OCI-LY1 (cell line): ENCODE measurements at regions not wholly inside any gene's neighbourhood (a gene's known extent, or its start where the extent isn't known, plus 50 kb on each side); places are given as distances from the start of the nearest gene placed in this dataset.

ENCODE experiments used
- H2AFZ ChIP-seq: fragments of 200-600 bp; sonication (generic), shearing (Covaris generic); 2 replicates; pipeline ENCODE4 v1.6.0; 2014; ENCODE audit warnings: antibody characterized with exemption, mild to moderate bottlenecking, low read length
- H3F3A ChIP-seq: fragments of 200-600 bp; sonication (generic), shearing (Covaris generic); 2 replicates; pipeline ENCODE4 v1.6.0; 2014; ENCODE audit warnings: mild to moderate bottlenecking, antibody characterized with exemption, low read length, moderate library complexity; ENCODE audit not compliant: insufficient read depth
- H3K27ac ChIP-seq: fragments of 200-600 bp; sonication (generic); 2 replicates; pipeline ENCODE4 v1.5.1; 2014; ENCODE audit warnings: low read length, mixed run types, mild to moderate bottlenecking, low read depth; ENCODE audit not compliant: poor library complexity, severe bottlenecking
- H3K27me3 ChIP-seq: fragments of 200-600 bp; sonication (generic); 2 replicates; pipeline ENCODE4 v1.6.0; 2014; ENCODE audit warnings: antibody characterized with exemption, mild to moderate bottlenecking, low read length, moderate library complexity; ENCODE audit not compliant: insufficient read depth
- H3K36me3 ChIP-seq: fragments of 200-600 bp; sonication (generic); 2 replicates; pipeline ENCODE4 v1.6.1; 2014; ENCODE audit warnings: mild to moderate bottlenecking, antibody characterized with exemption, low read length, moderate library complexity, mixed read lengths; ENCODE audit not compliant: insufficient read depth
- H3K4me1 ChIP-seq: fragments of 200-600 bp; sonication (generic); 2 replicates; pipeline ENCODE4 v1.5.1; 2014; ENCODE audit warnings: mild to moderate bottlenecking, low read length, moderate library complexity; ENCODE audit not compliant: insufficient read depth, severe bottlenecking
- H3K4me2 ChIP-seq: fragments of 200-600 bp; sonication (generic), shearing (Covaris generic); 2 replicates; pipeline ENCODE4 v1.6.1; 2014; ENCODE audit warnings: low read length
- H3K4me3 ChIP-seq: fragments of 200-600 bp; sonication (generic); 2 replicates; pipeline ENCODE4 v1.5.1; 2014; ENCODE audit warnings: low read length, low read depth, mild to moderate bottlenecking, mixed read lengths; ENCODE audit not compliant: poor library complexity, severe bottlenecking
- H3K79me2 ChIP-seq: fragments of 200-600 bp; shearing (Covaris generic); 2 replicates; pipeline ENCODE4 v1.6.1; 2016; ENCODE audit warnings: mixed run types, low read length, mixed read lengths; ENCODE audit not compliant: insufficient read depth
- H3K9ac ChIP-seq: fragments of 200-600 bp; sonication (generic), shearing (Covaris generic); 2 replicates; pipeline ENCODE4 v1.6.1; 2014; ENCODE audit warnings: mild to moderate bottlenecking, low read length, mixed read lengths
- H3K9me2 ChIP-seq: fragments of 200-600 bp; sonication (generic), shearing (Covaris generic); 2 replicates; pipeline ENCODE4 v1.6.1; 2014; ENCODE audit warnings: low read depth, mild to moderate bottlenecking, low read length, mixed read lengths
- H3K9me3 ChIP-seq: fragments of 200-600 bp; shearing (Covaris generic); 2 replicates; pipeline ENCODE4 v1.6.1; 2014; ENCODE audit warnings: low read length, mixed read lengths
- H4K20me1 ChIP-seq: fragments of 200-600 bp; sonication (generic), shearing (Covaris generic); 2 replicates; pipeline ENCODE4 v1.6.0; 2016; ENCODE audit warnings: mild to moderate bottlenecking, low read length; ENCODE audit not compliant: insufficient read depth
- EZH2 ChIP-seq: fragments of 200-600 bp; sonication (generic), shearing (Covaris generic); IDR thresholded peaks from 2 replicates; pipeline ENCODE4 v1.8.0; 2017; ENCODE audit warnings: borderline replicate concordance, mixed run types, mild to moderate bottlenecking, antibody characterized with exemption, low read length, moderate library complexity, mixed read lengths
- TF ChIP-seq, protein P1 (sequence below): fragments of 200-600 bp; sonication (generic), shearing (Covaris generic); IDR thresholded peaks from 2 replicates; pipeline ENCODE4 v1.5.1; 2017; ENCODE audit warnings: mild to moderate bottlenecking, antibody characterized with exemption, low read length, moderate library complexity, mixed read lengths

DNA sequence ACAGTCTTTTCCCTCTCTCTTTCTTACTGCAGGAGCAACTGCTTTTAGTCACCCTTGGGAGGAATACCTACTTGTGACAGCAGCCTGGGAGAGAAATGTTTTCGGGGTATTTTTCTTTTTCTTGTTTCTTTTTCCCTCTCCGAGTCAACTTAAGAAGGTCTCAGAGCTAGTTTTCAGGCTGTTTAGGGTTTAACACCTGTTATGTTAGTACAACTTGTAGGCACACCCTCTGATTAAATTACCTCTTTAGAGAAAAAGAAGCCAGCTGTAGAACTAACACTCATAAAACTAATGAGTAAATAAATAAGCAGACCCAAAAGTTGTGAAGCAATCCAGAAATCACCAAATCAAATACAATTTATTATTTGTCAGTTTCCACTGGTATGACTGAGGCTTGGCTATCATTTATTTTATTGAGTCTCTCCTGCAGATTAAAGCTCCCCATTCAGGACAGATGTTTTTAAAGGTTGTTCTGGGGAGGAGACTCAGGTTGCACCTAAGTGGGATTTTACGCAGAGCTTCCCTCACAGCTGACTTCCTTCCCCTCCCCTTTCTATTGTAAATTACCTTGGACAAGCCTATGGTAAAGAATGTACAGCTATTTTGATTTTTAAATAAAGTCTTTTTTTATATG is 112.5 kb downstream of the FOXB1 start:
- H3F3A ChIP-seq = no peaks in the 10 kb centered on the region
- H3K9me2 ChIP-seq = no peaks in the 10 kb centered on the region
- no peak overlapping the region for H3K4me3 ChIP-seq
- H3K9me3 ChIP-seq = no peaks in the 10 kb centered on the region
- TF ChIP-seq, protein P1, sequence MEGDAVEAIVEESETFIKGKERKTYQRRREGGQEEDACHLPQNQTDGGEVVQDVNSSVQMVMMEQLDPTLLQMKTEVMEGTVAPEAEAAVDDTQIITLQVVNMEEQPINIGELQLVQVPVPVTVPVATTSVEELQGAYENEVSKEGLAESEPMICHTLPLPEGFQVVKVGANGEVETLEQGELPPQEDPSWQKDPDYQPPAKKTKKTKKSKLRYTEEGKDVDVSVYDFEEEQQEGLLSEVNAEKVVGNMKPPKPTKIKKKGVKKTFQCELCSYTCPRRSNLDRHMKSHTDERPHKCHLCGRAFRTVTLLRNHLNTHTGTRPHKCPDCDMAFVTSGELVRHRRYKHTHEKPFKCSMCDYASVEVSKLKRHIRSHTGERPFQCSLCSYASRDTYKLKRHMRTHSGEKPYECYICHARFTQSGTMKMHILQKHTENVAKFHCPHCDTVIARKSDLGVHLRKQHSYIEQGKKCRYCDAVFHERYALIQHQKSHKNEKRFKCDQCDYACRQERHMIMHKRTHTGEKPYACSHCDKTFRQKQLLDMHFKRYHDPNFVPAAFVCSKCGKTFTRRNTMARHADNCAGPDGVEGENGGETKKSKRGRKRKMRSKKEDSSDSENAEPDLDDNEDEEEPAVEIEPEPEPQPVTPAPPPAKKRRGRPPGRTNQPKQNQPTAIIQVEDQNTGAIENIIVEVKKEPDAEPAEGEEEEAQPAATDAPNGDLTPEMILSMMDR = no peak
- H3K4me2 ChIP-seq = no peak overlapping the region
- H3K27ac ChIP-seq = no peak overlapping the region
- H4K20me1 ChIP-seq = no peaks in the 10 kb centered on the region; the same call in 1 of the 2 replicates
- no peak overlapping the region for H2AFZ ChIP-seq
- H3K79me2 ChIP-seq = no peaks in the 10 kb centered on the region
- H3K4me1 ChIP-seq = no peaks in the 10 kb centered on the region
- H3K9ac ChIP-seq = no peak overlapping the region
- no peaks in the 10 kb centered on the region for H3K27me3 ChIP-seq
- no peaks in the 10 kb centered on the region for H3K36me3 ChIP-seq

DNA sequence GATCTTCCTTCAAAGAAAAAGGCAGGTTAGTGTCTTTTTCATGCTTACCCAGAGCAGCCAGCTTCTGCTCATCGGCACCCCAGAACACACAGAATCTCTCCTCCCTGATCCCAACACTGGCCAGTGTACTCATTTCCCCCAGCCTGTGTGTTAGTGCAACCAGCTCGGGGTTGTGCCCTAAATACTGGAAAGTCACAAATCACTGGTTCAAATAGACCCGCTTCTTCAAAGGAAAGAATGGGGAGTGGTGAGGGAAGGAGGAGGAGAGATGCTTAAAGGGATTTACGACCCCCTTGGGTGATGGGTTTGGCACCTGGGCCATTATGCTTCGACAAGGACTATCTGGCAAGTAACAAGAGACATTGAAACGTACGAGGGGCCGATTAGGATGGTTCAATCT is 114.0 kb downstream of the FOXB1 start:
- H3K9ac ChIP-seq = no peak overlapping the region
- TF ChIP-seq, protein P1 = no peak
- no peak for TF ChIP-seq EZH2

GRCh38 chr15:60118626-60119025 is 114.5 kb downstream of the FOXB1 start:
- H2AFZ ChIP-seq = no peak overlapping the region
- no peak overlapping the region for H3K4me2 ChIP-seq
- H3K4me3 ChIP-seq = no peak overlapping the region

More for the DNA sequence above, 114.0 kb downstream of the FOXB1 start:
- no peaks in the 10 kb centered on the region for H3K9me3 ChIP-seq
- H3K4me3 ChIP-seq = no peak overlapping the region
- no peaks in the 10 kb centered on the region for H3K79me2 ChIP-seq
- no peaks in the 10 kb centered on the region for H3K27me3 ChIP-seq
- no peaks in the 10 kb centered on the region for H3K4me1 ChIP-seq
- no peaks in the 10 kb centered on the region for H3F3A ChIP-seq
- H3K27ac ChIP-seq = no peak overlapping the region
- H2AFZ ChIP-seq = no peak overlapping the region
- H3K4me2 ChIP-seq = no peak overlapping the region
- no peaks in the 10 kb centered on the region; the same call in 1 of the 2 replicates for H4K20me1 ChIP-seq
- H3K9me2 ChIP-seq = no peaks in the 10 kb centered on the region
- no peaks in the 10 kb centered on the region for H3K36me3 ChIP-seq

More at GRCh38 chr15:60118626-60119025, 114.5 kb downstream of the FOXB1 start:
- H3K79me2 ChIP-seq = no peaks in the 10 kb centered on the region
- no peaks in the 10 kb centered on the region for H3K27me3 ChIP-seq
- H3K27ac ChIP-seq = no peak overlapping the region
- H3K36me3 ChIP-seq = no peaks in the 10 kb centered on the region
- no peaks in the 10 kb centered on the region for H3K4me1 ChIP-seq
- no peaks in the 10 kb centered on the region for H3K9me3 ChIP-seq
- H3K9ac ChIP-seq = no peak overlapping the region
- TF ChIP-seq, protein P1 = no peak
- TF ChIP-seq EZH2 = no peak
- H3K9me2 ChIP-seq = no peaks in the 10 kb centered on the region
- H4K20me1 ChIP-seq = no peaks in the 10 kb centered on the region; the same call in 1 of the 2 replicates
- H3F3A ChIP-seq = no peaks in the 10 kb centered on the region
